Caco-2 (cell line): ENCODE measurements at regions not wholly inside any gene's neighbourhood (a gene's known extent, or its start where the extent isn't known, plus 50 kb on each side); places are given as distances from the start of the nearest gene placed in this dataset.

Experiments used
- BruUV-seq: library from RNA; stranded (reverse); fragments of 400-500 nt; replicated peaks from 2 replicates; lab custom pipeline; 2021; lab: Mats Ljungman, UMichigan
- CTCF ChIA-PET: fragments of 300-600 bp; sonication (Branson Sonifier 250); formaldehyde crosslinking; loops from one replicate; lab custom pipeline; 2022; ENCODE audit warnings: antibody characterized with exemption; lab: Charles Lee
- POLR2A ChIA-PET: fragments of 300-600 bp; sonication (Branson Sonifier 250); formaldehyde crosslinking; loops from one replicate; lab custom pipeline; 2022; ENCODE audit warnings: antibody characterized with exemption; lab: Charles Lee
- DNase-seq, 2 experiments: peaks; one replicate each; pipeline versions ENCODE4 v3.0.0 to v3.0.0-alpha.2; 2020 to 2022
- H3K27me3 ChIP-seq: replicated peaks from 2 replicates; pipeline ENCODE4 v1.6.0; 2011; ENCODE audit warnings: low read length; ENCODE audit not compliant: control insufficient read depth, insufficient read depth
- H3K36me3 ChIP-seq: 2 replicates; pipeline ENCODE4 v1.5.1; 2011; ENCODE audit warnings: low read length; ENCODE audit not compliant: control insufficient read depth, insufficient read depth
- H3K4me1 ChIP-seq: fragments of 250-450 bp; sonication (Bioruptor Pico); 2 replicates; pipeline ENCODE4 v1.5.1; 2020; ENCODE audit warnings: mild to moderate bottlenecking
- H3K4me3 ChIP-seq: 2 replicates; pipeline ENCODE4 v1.5.1; 2011; ENCODE audit warnings: low read depth, mild to moderate bottlenecking, control low read depth, low read length
- H3K9me3 ChIP-seq: fragments of 250-450 bp; sonication (Bioruptor Pico); 2 replicates; pipeline ENCODE4 v1.5.1; 2020; ENCODE audit warnings: mild to moderate bottlenecking, moderate library complexity
- H3K27ac Mint-ChIP-seq: one replicate; pipeline ENCODE4 v1.8.0; 2022; ENCODE audit warnings: mixed read lengths; ENCODE audit not compliant: unreplicated experiment
- H3K27me3 Mint-ChIP-seq: one replicate; pipeline ENCODE4 v1.8.0; 2022; ENCODE audit warnings: mixed read lengths; ENCODE audit not compliant: insufficient read depth, unreplicated experiment
- H3K36me3 Mint-ChIP-seq: one replicate; pipeline ENCODE4 v1.8.0; 2022; ENCODE audit warnings: mild to moderate bottlenecking, mixed read lengths; ENCODE audit not compliant: insufficient read depth, unreplicated experiment
- H3K4me1 Mint-ChIP-seq: one replicate; pipeline ENCODE4 v1.8.0; 2022; ENCODE audit warnings: low read depth, mixed read lengths; ENCODE audit not compliant: unreplicated experiment
- H3K4me3 Mint-ChIP-seq: one replicate; pipeline ENCODE4 v1.8.0; 2022; ENCODE audit warnings: mild to moderate bottlenecking, moderate library complexity, mixed read lengths; ENCODE audit not compliant: unreplicated experiment
- H3K9me3 Mint-ChIP-seq: one replicate; pipeline ENCODE4 v1.8.0; 2022; ENCODE audit warnings: mixed read lengths; ENCODE audit not compliant: unreplicated experiment
- intact Hi-C: fragments of 100-400 bp; cut with micrococcal nuclease; formaldehyde crosslinking; loops from one replicate; pipeline ENCODE4 v1.10.0; 2022; ENCODE audit not compliant: unreplicated experiment
- TF ChIP-seq, protein P1 (sequence below), 2 experiments: fragments of 200-600 bp in 1 of 2; IDR thresholded peaks; 1 replicate in 1 of 2; 2 replicates in 1 of 2; pipeline versions ENCODE4 v1.5.1 to v1.8.0; 2011 to 2022; ENCODE audit warnings: antibody characterized with exemption in 1 of 2, control low read depth in 1 of 2, inconsistent platforms in 1 of 2, low read depth in 1 of 2, low read length in 1 of 2, mild to moderate bottlenecking in 1 of 2, moderate library complexity in 1 of 2; ENCODE audit not compliant: insufficient read depth in 1 of 2, severe bottlenecking in 1 of 2, unreplicated experiment in 1 of 2

- H3K27me3 Mint-ChIP-seq: no peaks in the 10 kb centered on the region
- CTCF ChIA-PET: no interaction called here
Measured at GRCh38 chr6:80667006-80667405, 560.5 kb downstream of the BCKDHB start.

GRCh38 chr6:80658926-80659325, 552.5 kb downstream of the BCKDHB start:
- Histone ChIP-seq H3K4me1 (no peaks in the 10 kb centered on the region), H3K4me3 (no peak overlapping the region), H3K27me3 (no peaks in the 10 kb centered on the region), H3K9me3 (no peaks in the 10 kb centered on the region), H3K36me3 (no peaks in the 10 kb centered on the region)
- no peak for DNase-seq
- TF ChIP-seq, protein P1, sequence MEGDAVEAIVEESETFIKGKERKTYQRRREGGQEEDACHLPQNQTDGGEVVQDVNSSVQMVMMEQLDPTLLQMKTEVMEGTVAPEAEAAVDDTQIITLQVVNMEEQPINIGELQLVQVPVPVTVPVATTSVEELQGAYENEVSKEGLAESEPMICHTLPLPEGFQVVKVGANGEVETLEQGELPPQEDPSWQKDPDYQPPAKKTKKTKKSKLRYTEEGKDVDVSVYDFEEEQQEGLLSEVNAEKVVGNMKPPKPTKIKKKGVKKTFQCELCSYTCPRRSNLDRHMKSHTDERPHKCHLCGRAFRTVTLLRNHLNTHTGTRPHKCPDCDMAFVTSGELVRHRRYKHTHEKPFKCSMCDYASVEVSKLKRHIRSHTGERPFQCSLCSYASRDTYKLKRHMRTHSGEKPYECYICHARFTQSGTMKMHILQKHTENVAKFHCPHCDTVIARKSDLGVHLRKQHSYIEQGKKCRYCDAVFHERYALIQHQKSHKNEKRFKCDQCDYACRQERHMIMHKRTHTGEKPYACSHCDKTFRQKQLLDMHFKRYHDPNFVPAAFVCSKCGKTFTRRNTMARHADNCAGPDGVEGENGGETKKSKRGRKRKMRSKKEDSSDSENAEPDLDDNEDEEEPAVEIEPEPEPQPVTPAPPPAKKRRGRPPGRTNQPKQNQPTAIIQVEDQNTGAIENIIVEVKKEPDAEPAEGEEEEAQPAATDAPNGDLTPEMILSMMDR (IDR thresholded peaks at IDR 0.05; ENCODE audit: insufficient read depth in 1 of 2, low read depth in 1 of 2, low read length in 1 of 2, severe bottlenecking in 1 of 2, unreplicated experiment in 1 of 2): no peak
- Mint-ChIP-seq H3K4me1 (no peaks in the 10 kb centered on the region), H3K9me3 (no peaks in the 10 kb centered on the region), H3K27me3 (no peaks in the 10 kb centered on the region), H3K27ac (no peak overlapping the region), H3K4me3 (no peak overlapping the region), H3K36me3 (no peaks in the 10 kb centered on the region)
- no TSS peak for BruUV-seq
- POLR2A ChIA-PET: no interaction called here
- intact Hi-C loops: no loop called here
- CTCF ChIA-PET: no interaction called here

More at GRCh38 chr6:80667006-80667405, 560.5 kb downstream of the BCKDHB start:
- H3K27ac Mint-ChIP-seq: no peak overlapping the region
- BruUV-seq: no TSS peak
- POLR2A ChIA-PET: no interaction called here
- no peak for DNase-seq
- H3K4me1 Mint-ChIP-seq: no peaks in the 10 kb centered on the region
- no peak overlapping the region for H3K4me3 ChIP-seq
- no peaks in the 10 kb centered on the region for H3K4me1 ChIP-seq
- H3K36me3 Mint-ChIP-seq: no peaks in the 10 kb centered on the region
- H3K9me3 ChIP-seq: no peaks in the 10 kb centered on the region
- intact Hi-C loops: no loop called here
- TF ChIP-seq, protein P1 (IDR thresholded peaks at IDR 0.05; ENCODE audit: insufficient read depth in 1 of 2, low read depth in 1 of 2, low read length in 1 of 2, severe bottlenecking in 1 of 2, unreplicated experiment in 1 of 2): no peak
- H3K27me3 ChIP-seq: no peaks in the 10 kb centered on the region
- no peaks in the 10 kb centered on the region for H3K36me3 ChIP-seq
- H3K9me3 Mint-ChIP-seq: no peaks in the 10 kb centered on the region
- no peak overlapping the region for H3K4me3 Mint-ChIP-seq

DNA sequence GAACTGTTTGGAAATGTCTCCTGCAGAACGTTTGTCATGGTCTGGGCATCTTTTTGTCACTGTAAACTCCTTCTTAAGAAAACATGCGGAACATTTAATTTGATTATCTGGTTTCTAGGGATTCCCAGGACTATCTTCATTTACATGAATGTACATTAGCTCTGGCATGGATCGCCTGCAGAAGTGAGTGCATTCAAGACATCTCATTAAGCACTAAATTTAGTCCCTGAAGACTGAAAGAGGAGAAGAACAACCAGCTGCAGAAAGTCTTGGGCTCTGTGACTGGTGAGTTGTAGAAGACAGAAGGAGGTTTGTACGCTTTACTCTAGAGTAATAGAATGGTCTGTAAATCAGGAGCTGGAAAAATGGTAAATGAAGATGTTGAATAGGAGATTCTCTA, 540.7 kb downstream of the BCKDHB start:
- CTCF ChIA-PET: no interaction called here
- Mint-ChIP-seq H3K27me3 (no peaks in the 10 kb centered on the region), H3K27ac (no peak overlapping the region), H3K9me3 (no peaks in the 10 kb centered on the region), H3K4me3 (no peak overlapping the region), H3K36me3 (no peaks in the 10 kb centered on the region), H3K4me1 (no peaks in the 10 kb centered on the region)
- POLR2A ChIA-PET: no interaction called here
- Histone ChIP-seq H3K36me3 (no peaks in the 10 kb centered on the region), H3K4me3 (no peak overlapping the region), H3K27me3 (no peaks in the 10 kb centered on the region), H3K4me1 (no peaks in the 10 kb centered on the region), H3K9me3 (no peaks in the 10 kb centered on the region; the same call in 1 of the 2 replicates)
- intact Hi-C loops: no loop called here
- BruUV-seq: no TSS peak
- TF ChIP-seq, protein P1 (IDR thresholded peaks at IDR 0.05; ENCODE audit: insufficient read depth in 1 of 2, low read depth in 1 of 2, low read length in 1 of 2, severe bottlenecking in 1 of 2, unreplicated experiment in 1 of 2): no peak
- no peak for DNase-seq
